ENCODE measurements at regions not wholly inside any gene's neighbourhood (a gene's known extent, or its start where the extent isn't known, plus 50 kb on each side); places are given as distances from the start of the nearest gene placed in this dataset.

DNA sequence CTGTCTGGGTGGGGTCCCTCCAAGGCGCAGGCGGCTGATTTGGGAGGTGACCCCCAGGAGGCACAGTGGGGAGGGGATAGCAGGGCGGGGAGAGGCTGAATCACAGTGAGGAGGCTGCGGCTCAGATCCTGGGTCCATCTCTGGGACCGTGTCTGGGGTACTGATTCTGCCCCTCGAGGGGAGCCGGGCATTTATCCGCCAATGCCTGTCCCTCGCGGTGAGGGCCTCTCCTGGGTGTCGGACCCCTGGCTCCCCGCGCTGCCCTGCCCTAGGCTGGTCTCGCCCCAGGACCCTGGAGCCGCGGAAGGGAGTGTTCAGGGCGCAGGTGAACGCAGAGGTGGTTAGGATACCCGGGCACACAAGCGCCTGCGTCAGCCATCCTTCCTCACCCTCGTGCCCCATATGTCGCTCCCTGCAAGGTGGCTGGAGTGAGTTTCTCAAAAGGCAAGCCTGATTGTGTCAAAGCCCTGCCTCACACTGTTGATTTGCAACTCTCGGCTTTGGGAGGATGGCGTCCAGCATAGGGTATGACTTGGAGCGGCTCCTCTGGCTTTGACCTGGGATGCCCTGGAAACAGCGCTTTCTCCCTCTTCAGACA is 530.9 kb downstream of the PTPRU start:
- Histone ChIP-seq H3K27ac (no peak overlapping the region), H3K27me3 (peaks cover 0 to 54% (median 31%) of the 10 kb centered on the region in 7 donors), H3K9me3 (peaks cover 0 to 12% (median 0%) of the 10 kb centered on the region in 11 donors), H3K36me3 (no peaks in the 10 kb centered on the region), H3K4me1 (no peaks in the 10 kb centered on the region), H3K4me3 (no peak overlapping the region)
- intact Hi-C loops (cut with DNase I) = no loop called here
- 59 to 72% methylated on average over 27 of the region's 27 CpGs for WGBS, 2 donors
- TF ChIP-seq, protein P1, sequence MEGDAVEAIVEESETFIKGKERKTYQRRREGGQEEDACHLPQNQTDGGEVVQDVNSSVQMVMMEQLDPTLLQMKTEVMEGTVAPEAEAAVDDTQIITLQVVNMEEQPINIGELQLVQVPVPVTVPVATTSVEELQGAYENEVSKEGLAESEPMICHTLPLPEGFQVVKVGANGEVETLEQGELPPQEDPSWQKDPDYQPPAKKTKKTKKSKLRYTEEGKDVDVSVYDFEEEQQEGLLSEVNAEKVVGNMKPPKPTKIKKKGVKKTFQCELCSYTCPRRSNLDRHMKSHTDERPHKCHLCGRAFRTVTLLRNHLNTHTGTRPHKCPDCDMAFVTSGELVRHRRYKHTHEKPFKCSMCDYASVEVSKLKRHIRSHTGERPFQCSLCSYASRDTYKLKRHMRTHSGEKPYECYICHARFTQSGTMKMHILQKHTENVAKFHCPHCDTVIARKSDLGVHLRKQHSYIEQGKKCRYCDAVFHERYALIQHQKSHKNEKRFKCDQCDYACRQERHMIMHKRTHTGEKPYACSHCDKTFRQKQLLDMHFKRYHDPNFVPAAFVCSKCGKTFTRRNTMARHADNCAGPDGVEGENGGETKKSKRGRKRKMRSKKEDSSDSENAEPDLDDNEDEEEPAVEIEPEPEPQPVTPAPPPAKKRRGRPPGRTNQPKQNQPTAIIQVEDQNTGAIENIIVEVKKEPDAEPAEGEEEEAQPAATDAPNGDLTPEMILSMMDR (IDR thresholded peaks at IDR 0.05) = no peak
- ATAC-seq (no peak), DNase-seq (no peak)

- WGBS, 2 donors = 76 to 85% methylated on average over 3 of the region's 3 CpGs
- Histone ChIP-seq H3K36me3 (no peaks in the 10 kb centered on the region), H3K27ac (no peak overlapping the region), H3K4me1 (no peaks in the 10 kb centered on the region), H3K9me3 (peaks cover 0 to 12% (median 0%) of the 10 kb centered on the region in 11 donors), H3K27me3 (peaks cover 0 to 54% (median 24%) of the 10 kb centered on the region in 7 donors), H3K4me3 (no peak overlapping the region)
- ATAC-seq (no peak), DNase-seq (no peak)
- intact Hi-C loops (cut with DNase I) = no loop called here
- TF ChIP-seq, protein P1 (IDR thresholded peaks at IDR 0.05) = no peak
These were observed 526.3 kb downstream of the PTPRU start for GRCh38 chr1:29762635-29763034.

GRCh38 chr1:29761159-29761928 is 525.0 kb downstream of the PTPRU start:
- intact Hi-C loops (cut with DNase I) = no loop called here
- DNase-seq (no peak), ATAC-seq (no peak)
- TF ChIP-seq, protein P1 (IDR thresholded peaks at IDR 0.05) = no peak
- H3K4me1 ChIP-seq = no peaks in the 10 kb centered on the region
- no peaks in the 10 kb centered on the region for H3K36me3 ChIP-seq
- H3K9me3 ChIP-seq = peaks cover 0 to 12% (median 0%) of the 10 kb centered on the region in 11 donors
- no peak overlapping the region for H3K27ac ChIP-seq
- WGBS, 2 donors = 55 to 65% methylated on average over 4 of the region's 4 CpGs
- H3K27me3 ChIP-seq = peaks cover 0 to 53% (median 17%) of the 10 kb centered on the region in 7 donors
- H3K4me3 ChIP-seq = no peak overlapping the region

DNA sequence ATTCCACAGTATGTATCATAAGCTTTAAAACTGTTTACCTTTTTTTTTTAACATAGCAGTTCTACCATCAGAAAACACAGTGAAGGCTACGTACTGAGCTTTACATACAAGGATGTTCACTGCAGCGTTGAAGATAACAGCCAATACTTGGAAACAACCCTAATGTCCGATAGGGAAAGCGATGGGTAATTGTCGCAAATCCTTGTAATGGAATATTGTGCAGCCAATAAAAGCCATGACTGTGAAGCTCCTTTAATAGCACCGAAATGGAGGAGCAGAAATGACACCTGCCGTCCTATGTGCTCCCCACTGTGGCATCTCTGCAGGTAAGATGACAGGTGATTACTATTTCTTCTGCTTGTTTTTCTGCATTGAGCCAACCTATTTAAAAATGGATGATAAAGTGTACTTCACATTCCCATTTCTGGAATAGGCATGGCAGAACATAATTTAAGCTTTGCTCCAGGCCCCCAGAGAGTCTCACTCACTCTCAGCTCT is 523.8 kb downstream of the PTPRU start:
- DNase-seq (no peak), ATAC-seq (no peak)
- no peaks in the 10 kb centered on the region for H3K36me3 ChIP-seq
- H3K9me3 ChIP-seq = peaks cover 0 to 12% (median 0%) of the 10 kb centered on the region in 11 donors
- H3K27ac ChIP-seq = no peak overlapping the region
- intact Hi-C loops (cut with DNase I) = no loop called here
- whole genome bisulfite sequencing, 2 donors = 83 to 85% methylated on average over 7 of the region's 7 CpGs
- H3K4me3 ChIP-seq = no peak overlapping the region
- no peaks in the 10 kb centered on the region for H3K4me1 ChIP-seq
- TF ChIP-seq, protein P1 (IDR thresholded peaks at IDR 0.05) = no peak
- H3K27me3 ChIP-seq = peaks cover 0 to 61% (median 17%) of the 10 kb centered on the region in 7 donors

All from heart right ventricle (tissue), 16 donors.